ENCODE measurements at regions not wholly inside any gene's neighbourhood (a gene's known extent, or its start where the extent isn't known, plus 50 kb on each side); places are given as distances from the start of the nearest gene placed in this dataset.

- no peaks in the 10 kb centered on the region for H3K36me3 ChIP-seq (ENCODE audit: control insufficient read depth in 2 of 2, insufficient read depth in 2 of 2, low read length in 1 of 2)
- WGBS (ENCODE audit: insufficient coverage, insufficient replicate concordance, low lambda C conversion rate, missing lambda C conversion rate): 0% methylated on average over 1 of the region's 1 CpG
- H3K27me3 ChIP-seq (replicated peaks in 1 of 2; ENCODE audit: control insufficient read depth in 2 of 2, insufficient read depth in 2 of 2, low read length in 1 of 2): no peaks in the 10 kb centered on the region
- ATAC-seq (no peak), FAIRE-seq (peak; percentile 52), DNase-seq (ENCODE audit: low read depth, low spot score) (no peak)
- in situ Hi-C loops (cut with MboI): no loop called here
- H3K4me2 ChIP-seq (ENCODE audit: control insufficient read depth, insufficient read depth): no peak overlapping the region
- no peaks in the 10 kb centered on the region for H3K9me3 ChIP-seq (replicated peaks; ENCODE audit: control insufficient read depth, insufficient read depth, low read length)
- BruUV-seq (replicated peaks): no TSS peak
- intact Hi-C loops (cut with micrococcal nuclease; ENCODE audit: unreplicated experiment): no loop called here
- no peak overlapping the region for H2AFZ ChIP-seq (ENCODE audit: control insufficient read depth, low read depth, low read length)
- TF ChIP-seq HCFC1 (IDR thresholded peaks at IDR 0.05; ENCODE audit: low read length): no peak
- TF ChIP-seq RAD21 (IDR thresholded peaks at IDR 0.05; ENCODE audit: insufficient read depth, low read depth, low read length): no peak
- no peaks in the 10 kb centered on the region for H3K79me2 ChIP-seq (ENCODE audit: control insufficient read depth, insufficient read depth, low read length)
- RAD21 ChIA-PET (ENCODE audit: unreplicated experiment): no interaction called here
- H3K4me1 ChIP-seq (ENCODE audit: control insufficient read depth, insufficient read depth, low read length): no peaks in the 10 kb centered on the region
- SMC1A ChIA-PET (ENCODE audit: uncharacterized antibody, unreplicated experiment): no interaction called here
- POLR2A ChIA-PET: interaction anchor here (0.6 kb wide), 1 partner anchor 112 kb away, joined by 3 read pairs; no protein-coding TSS in a partner anchor
- no peaks in the 10 kb centered on the region for H4K20me1 ChIP-seq (ENCODE audit: control insufficient read depth, insufficient read depth)
- no peak overlapping the region for H3K9ac ChIP-seq (ENCODE audit: control insufficient read depth, insufficient read depth, low read length)
- CTCF ChIA-PET: no interaction called here
- H3K4me3 ChIP-seq: no peak overlapping the region
- H3K27ac ChIP-seq (ENCODE audit: control insufficient read depth, insufficient read depth): no peak overlapping the region
These were observed 92.6 kb upstream of the CREB1 start for GRCh38 chr2:207437136-207437523.

GRCh38 chr2:207437524-207438143 lies 92.1 kb upstream of the CREB1 start:
- no peak overlapping the region for H3K4me2 ChIP-seq (ENCODE audit: control insufficient read depth, insufficient read depth)
- no TSS peak for BruUV-seq (replicated peaks)
- FAIRE-seq (no peak), ATAC-seq (no peak), DNase-seq (ENCODE audit: low read depth, low spot score) (no peak)
- RAD21 ChIA-PET (ENCODE audit: unreplicated experiment): no interaction called here
- no peaks in the 10 kb centered on the region for H3K4me1 ChIP-seq (ENCODE audit: control insufficient read depth, insufficient read depth, low read length)
- H2AFZ ChIP-seq (ENCODE audit: control insufficient read depth, low read depth, low read length): no peak overlapping the region
- H3K36me3 ChIP-seq (ENCODE audit: control insufficient read depth in 2 of 2, insufficient read depth in 2 of 2, low read length in 1 of 2): no peaks in the 10 kb centered on the region
- no peak overlapping the region for H3K9ac ChIP-seq (ENCODE audit: control insufficient read depth, insufficient read depth, low read length)
- H3K4me3 ChIP-seq: no peak overlapping the region
- no peaks in the 10 kb centered on the region for H3K9me3 ChIP-seq (replicated peaks; ENCODE audit: control insufficient read depth, insufficient read depth, low read length)
- 88% methylated on average over 13 of the region's 13 CpGs for WGBS (ENCODE audit: insufficient coverage, insufficient replicate concordance, low lambda C conversion rate, missing lambda C conversion rate)
- H3K27me3 ChIP-seq (replicated peaks in 1 of 2; ENCODE audit: control insufficient read depth in 2 of 2, insufficient read depth in 2 of 2, low read length in 1 of 2): no peaks in the 10 kb centered on the region
- TF ChIP-seq NFYB (IDR thresholded peaks at IDR 0.05; ENCODE audit: insufficient read depth, low read depth, low read length) (no peak), SIX5 (IDR thresholded peaks at IDR 0.05; ENCODE audit: low read depth, low read length, severe bottlenecking) (no peak), USF1 (IDR thresholded peaks at IDR 0.05; ENCODE audit: borderline replicate concordance, extremely low read length, insufficient read depth, low read depth, low read length) (no peak)
- CTCF ChIA-PET: no interaction called here
- intact Hi-C loops (cut with micrococcal nuclease; ENCODE audit: unreplicated experiment): no loop called here
- no peak overlapping the region for H3K27ac ChIP-seq (ENCODE audit: control insufficient read depth, insufficient read depth)
- H3K79me2 ChIP-seq (ENCODE audit: control insufficient read depth, insufficient read depth, low read length): no peaks in the 10 kb centered on the region
- POLR2A ChIA-PET: interaction anchor here (0.6 kb wide), 1 partner anchor 112 kb away, joined by 3 read pairs; no protein-coding TSS in a partner anchor
- in situ Hi-C loops (cut with MboI): no loop called here
- no peaks in the 10 kb centered on the region for H4K20me1 ChIP-seq (ENCODE audit: control insufficient read depth, insufficient read depth)
- SMC1A ChIA-PET (ENCODE audit: uncharacterized antibody, unreplicated experiment): no interaction called here

All from GM12878 (cell line).